Sigmoid colon (tissue), 4 donors: ENCODE measurements at regions not wholly inside any gene's neighbourhood (a gene's known extent, or its start where the extent isn't known, plus 50 kb on each side); places are given as distances from the start of the nearest gene placed in this dataset.

Experiments used
- EP300 ChIP-seq, 4 donors: sonication (generic); formaldehyde crosslinking; IDR thresholded peaks; one replicate each; pipeline ENCODE4 v1.6.1; 2017; ENCODE audit warnings: antibody characterized with exemption in 4 of 4
- POLR2A ChIP-seq, 2 donors: fragments of 450-650 bp; IDR thresholded peaks; one replicate each; pipeline ENCODE4 v1.6.1; 2016; ENCODE audit warnings: antibody characterized with exemption in 2 of 2, mild to moderate bottlenecking in 2 of 2, moderate library complexity in 2 of 2
- TF ChIP-seq, protein P1 (sequence below), 4 experiments: fragments of 450-650 bp in 3 of 4; fragments of 200-600 bp in 1 of 4; IDR thresholded peaks; one replicate each; pipeline ENCODE4 v1.5.1; 2016 to 2019; ENCODE audit warnings: antibody characterized with exemption in 4 of 4, mild to moderate bottlenecking in 3 of 4, moderate library complexity in 2 of 4

DNA sequence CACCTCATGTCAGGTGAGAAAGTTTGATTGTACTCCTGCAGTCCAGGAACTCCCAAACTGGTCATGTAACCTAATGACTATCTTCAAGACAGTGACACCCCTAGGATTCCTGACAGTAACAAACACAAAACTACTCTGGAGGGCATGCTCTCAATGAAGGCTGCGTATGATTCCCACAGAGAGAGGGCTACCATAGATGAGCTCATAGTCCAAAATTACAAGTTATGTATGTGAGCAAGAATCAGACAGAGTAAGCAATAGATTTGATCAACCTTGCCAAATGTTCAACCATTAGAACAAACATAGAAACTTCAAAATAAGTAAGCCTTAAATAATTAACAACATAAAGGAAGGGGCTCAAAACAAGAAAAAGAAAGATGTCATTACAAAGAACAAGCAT is 158.1 kb downstream of the COPRS start:
- no peak for TF ChIP-seq POLR2A (IDR thresholded peaks at IDR 0.05)
- TF ChIP-seq, protein P1, sequence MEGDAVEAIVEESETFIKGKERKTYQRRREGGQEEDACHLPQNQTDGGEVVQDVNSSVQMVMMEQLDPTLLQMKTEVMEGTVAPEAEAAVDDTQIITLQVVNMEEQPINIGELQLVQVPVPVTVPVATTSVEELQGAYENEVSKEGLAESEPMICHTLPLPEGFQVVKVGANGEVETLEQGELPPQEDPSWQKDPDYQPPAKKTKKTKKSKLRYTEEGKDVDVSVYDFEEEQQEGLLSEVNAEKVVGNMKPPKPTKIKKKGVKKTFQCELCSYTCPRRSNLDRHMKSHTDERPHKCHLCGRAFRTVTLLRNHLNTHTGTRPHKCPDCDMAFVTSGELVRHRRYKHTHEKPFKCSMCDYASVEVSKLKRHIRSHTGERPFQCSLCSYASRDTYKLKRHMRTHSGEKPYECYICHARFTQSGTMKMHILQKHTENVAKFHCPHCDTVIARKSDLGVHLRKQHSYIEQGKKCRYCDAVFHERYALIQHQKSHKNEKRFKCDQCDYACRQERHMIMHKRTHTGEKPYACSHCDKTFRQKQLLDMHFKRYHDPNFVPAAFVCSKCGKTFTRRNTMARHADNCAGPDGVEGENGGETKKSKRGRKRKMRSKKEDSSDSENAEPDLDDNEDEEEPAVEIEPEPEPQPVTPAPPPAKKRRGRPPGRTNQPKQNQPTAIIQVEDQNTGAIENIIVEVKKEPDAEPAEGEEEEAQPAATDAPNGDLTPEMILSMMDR (IDR thresholded peaks at IDR 0.05): no peak
- no peak for TF ChIP-seq EP300 (IDR thresholded peaks at IDR 0.05)
